ENCODE measurements at regions not wholly inside any gene's neighbourhood (a gene's known extent, or its start where the extent isn't known, plus 50 kb on each side); places are given as distances from the start of the nearest gene placed in this dataset.

DNA sequence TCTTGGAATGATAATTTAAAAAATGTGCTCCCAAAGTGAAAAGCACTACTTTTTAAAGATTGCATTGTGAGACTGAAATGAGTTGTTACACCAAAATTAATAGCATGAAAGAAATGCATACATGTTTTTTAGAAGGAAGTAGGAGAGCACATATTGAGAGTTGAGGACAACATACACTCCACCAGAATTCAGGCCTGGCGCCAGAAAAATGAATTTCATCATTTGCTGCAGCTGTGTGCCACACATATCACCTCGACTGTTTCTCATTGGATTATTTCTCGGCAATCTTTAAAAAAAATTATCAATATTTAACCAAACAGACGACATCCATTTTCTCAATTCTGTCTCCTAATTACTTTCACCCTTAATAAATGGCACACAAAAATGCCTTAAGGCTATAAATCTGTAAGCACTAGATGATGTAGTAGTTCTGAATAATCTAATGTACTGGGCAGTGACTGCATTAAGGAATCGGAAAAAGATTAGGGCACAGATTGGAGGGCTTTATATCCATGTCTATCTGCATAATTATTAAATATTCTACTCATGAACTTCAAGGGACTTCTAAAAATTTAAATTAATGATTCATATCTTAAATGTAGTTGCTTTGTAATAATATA lies 590.4 kb downstream of the NXPH1 start:
- no peak for TF ChIP-seq POLR2A (IDR thresholded peaks at IDR 0.05)
- no peak for TF ChIP-seq CTCF (IDR thresholded peaks at IDR 0.05)
